GM12872 (cell line): ENCODE measurements at regions not wholly inside any gene's neighbourhood (a gene's known extent, or its start where the extent isn't known, plus 50 kb on each side); places are given as distances from the start of the nearest gene placed in this dataset.

Experiments
- CTCF ChIP-seq: IDR thresholded peaks from 3 replicates; pipeline ENCODE4 v1.5.1; 2011; ENCODE audit warnings: low read depth, mild to moderate bottlenecking, low read length, moderate library complexity; ENCODE audit not compliant: insufficient read depth

GRCh38 chr4:77432717-77433417 is 172.8 kb upstream of the CXCL13 start:
- TF ChIP-seq CTCF = peak; percentile 25; the same call in 1 of the 3 replicates

- TF ChIP-seq CTCF = peak; percentile 61
Observed at GRCh38 chr4:77433418-77433733, 172.2 kb upstream of the CXCL13 start.

- no peak for TF ChIP-seq CTCF
Observed at GRCh38 chr4:77434299-77435092, 171.1 kb upstream of the CXCL13 start.

GRCh38 chr4:77437079-77437478 is 168.5 kb upstream of the CXCL13 start:
- TF ChIP-seq CTCF = no peak

GRCh38 chr4:77438549-77438948 is 167.1 kb upstream of the CXCL13 start:
- TF ChIP-seq CTCF = no peak

- no peak for TF ChIP-seq CTCF
Observed at GRCh38 chr4:77443941-77444340, 161.7 kb upstream of the CXCL13 start.

GRCh38 chr4:77445823-77446222 is 159.8 kb upstream of the CXCL13 start:
- TF ChIP-seq CTCF = no peak
